Dermis blood vessel endothelial cell (primary cell): ENCODE measurements at regions not wholly inside any gene's neighbourhood (a gene's known extent, or its start where the extent isn't known, plus 50 kb on each side); places are given as distances from the start of the nearest gene placed in this dataset.

Source experiments
- DNase-seq: peaks from one replicate; pipeline ENCODE4 v3.0.0; 2010

GRCh38 chr2:425947-426346 is 138.1 kb upstream of the ALKAL2 start:
- no peak for DNase-seq

DNA sequence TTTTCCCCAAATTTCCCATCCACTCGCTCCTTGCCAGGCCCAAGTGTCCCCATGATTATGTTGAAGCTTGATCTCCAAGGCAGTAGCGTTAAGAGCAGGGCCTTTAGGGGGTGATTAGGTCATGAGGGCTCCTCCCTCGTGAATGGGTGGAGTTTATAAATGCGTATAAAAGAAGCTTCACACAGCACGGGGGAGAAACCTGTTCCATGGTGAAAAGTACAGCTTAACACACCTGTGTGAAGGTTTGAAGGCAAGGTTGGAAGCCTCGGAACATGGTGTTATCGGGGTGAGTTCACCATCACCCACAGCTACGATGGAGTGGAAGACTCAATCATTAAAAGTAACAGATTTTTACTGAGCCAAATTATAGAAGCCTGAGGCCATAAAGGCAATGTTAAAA is 137.4 kb upstream of the ALKAL2 start:
- no peak for DNase-seq

- DNase-seq = no peak
Measured at GRCh38 chr2:424306-425171, 136.6 kb upstream of the ALKAL2 start.

GRCh38 chr2:423479-423878 is 135.6 kb upstream of the ALKAL2 start:
- no peak for DNase-seq

- no peak for DNase-seq
Measured at GRCh38 chr2:422676-423435, 135.0 kb upstream of the ALKAL2 start.

DNA sequence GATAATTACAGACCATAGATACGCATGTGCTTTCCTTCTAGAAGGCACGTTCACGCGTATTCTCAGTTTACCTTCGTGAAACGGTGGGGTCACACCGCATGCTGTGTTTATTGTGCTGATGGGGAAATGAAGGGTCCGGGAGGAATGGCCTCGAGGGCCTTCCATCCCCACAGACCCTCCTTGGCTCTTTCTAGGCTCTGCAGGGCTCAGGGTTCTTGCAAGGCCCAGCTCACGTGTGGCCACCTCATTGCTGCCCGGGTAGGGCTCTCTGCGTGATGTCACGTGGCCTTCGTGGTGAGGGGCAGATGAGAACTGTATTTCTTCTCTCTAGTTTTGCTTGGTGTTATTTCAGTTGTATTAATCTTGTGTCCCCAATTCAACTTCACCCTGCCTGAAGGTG is 133.5 kb upstream of the ALKAL2 start:
- DNase-seq = no peak

GRCh38 chr2:419687-420317 is 131.9 kb upstream of the ALKAL2 start:
- no peak for DNase-seq

DNA sequence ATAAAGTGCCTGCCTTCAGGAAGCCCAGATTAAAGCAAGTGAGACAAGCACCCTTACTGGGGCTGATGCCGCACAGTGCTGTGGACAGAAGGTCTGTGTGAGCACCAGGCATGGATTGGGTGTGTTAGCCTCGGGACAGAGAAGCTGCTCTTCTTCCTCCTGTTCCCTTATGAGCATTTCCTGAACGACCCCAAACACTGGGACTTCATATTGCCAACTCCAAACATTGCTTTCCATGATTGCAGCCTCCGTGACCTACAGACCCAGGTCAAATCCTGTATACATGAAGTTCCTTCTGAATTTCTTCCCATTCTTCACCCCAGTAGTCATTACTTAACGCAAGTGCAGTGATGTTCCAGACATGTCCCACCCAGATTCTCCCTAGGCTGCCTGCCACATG is 129.8 kb upstream of the ALKAL2 start:
- DNase-seq = no peak

DNA sequence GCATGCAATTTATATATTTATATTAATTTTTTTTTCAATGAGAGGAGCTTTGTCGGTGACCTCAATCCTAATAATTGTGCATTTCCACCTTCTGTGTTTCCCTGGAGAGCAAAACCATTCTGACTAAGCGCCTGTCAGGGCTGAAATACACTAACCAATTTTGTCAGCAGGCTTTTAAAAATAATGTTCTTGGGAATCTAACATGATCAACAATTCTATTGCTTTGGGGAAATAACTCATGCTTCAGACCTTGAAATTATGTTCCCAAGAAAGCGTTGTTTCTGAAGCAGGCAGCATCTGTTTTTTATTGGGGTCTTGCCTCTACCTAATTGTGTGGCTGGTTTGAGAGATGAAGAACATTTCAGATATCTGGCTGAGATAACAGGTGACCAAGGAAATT is 129.1 kb upstream of the ALKAL2 start:
- DNase-seq = no peak

GRCh38 chr2:415986-416610 is 128.2 kb upstream of the ALKAL2 start:
- no peak for DNase-seq

DNA sequence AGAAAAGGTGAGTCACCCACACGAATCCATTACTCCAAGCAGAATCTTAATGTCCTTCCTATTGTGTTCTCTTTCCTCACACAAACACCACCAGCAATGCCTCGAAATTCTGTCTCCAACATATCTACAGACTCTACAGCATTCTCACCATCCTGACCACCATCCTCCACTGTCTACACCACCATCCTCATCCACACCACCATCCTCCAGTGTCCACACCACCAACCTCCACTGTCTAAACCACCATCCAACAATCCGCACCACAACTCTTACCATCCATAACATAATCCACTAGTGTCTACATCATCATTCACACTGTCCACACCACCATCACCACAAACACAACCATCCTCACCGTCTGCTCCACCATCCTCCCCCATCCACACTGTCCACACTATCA is 121.6 kb upstream of the ALKAL2 start:
- no peak for DNase-seq

DNA sequence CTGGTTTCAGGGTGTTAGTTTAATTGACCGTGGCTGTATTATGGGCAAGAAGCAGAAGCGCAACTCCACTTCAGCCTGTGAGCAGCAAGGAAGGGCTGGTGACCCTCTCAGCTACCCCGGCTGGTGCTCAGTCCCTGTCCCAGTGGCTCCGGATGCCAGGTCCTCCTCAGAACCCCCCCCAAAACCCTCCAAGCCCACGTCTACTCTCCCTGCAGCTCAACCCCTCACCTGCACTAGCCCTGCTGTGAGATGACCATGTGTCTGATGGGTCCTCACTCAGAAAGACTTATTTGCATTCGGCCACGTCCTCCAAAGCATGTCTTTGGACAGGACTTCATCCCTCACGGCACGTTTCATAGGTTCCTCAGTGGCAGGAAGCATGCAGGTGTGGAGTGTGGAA is 119.7 kb upstream of the ALKAL2 start:
- DNase-seq = no peak

GRCh38 chr2:406876-407275 is 119.0 kb upstream of the ALKAL2 start:
- DNase-seq = no peak

DNA sequence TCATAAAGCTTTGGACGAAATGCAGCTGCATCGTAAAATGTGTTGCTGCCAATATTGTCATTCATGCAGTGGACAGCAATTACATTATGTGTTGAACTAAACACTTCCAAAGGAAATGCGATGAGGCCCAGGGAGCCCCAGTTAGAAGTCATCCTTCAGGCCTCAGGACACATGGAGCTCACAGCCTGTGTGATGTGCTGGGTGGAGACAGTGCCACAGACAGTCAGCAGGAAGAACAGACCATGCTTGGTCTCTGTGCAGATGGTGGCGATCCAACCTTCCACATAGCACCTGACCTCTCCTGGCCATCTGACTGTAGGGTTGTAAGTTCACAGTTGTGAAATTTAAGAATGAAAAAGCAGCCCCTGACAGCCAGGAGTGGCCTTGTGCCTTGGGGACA is 118.3 kb upstream of the ALKAL2 start:
- no peak for DNase-seq

DNA sequence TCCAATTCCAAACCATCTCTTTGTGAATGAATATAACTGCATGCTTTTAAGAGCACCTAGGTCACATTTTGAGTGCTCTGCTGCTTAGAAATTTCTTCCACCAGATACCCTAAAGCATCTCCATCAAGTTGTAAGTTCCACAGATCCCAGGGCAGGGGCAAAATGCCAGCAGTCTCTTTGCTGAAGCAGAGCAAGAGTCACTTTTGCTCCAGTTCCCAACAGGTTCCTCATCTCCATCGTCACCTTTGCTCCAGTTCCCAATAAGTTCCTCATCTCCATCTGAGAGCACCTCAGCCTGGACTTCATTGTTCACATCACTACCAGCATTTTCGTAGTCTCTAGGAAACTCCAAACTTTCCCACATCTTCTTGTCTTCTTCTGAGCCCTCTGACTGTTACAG is 116.7 kb upstream of the ALKAL2 start:
- no peak for DNase-seq

GRCh38 chr2:403682-404081 is 115.8 kb upstream of the ALKAL2 start:
- DNase-seq = no peak

DNA sequence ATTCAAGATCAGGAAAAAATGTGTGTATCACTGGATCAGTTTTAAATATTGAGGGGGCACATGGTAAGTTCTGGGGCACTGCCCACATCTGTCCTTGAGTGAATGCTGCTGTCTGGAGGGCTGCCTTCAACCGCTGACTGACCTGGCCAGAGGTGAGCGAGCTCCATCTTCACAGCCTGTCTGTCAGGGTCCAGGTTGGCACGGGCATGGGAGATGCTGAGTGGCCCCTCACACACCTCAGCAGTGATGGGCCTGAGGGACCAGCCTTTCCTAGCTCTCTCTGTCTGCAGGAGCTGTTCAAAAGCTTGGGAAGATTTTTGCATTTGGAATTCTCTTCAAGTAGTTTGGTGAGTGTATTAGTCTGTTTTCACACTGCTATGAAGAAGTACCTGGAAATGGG is 114.8 kb upstream of the ALKAL2 start:
- DNase-seq = no peak

DNA sequence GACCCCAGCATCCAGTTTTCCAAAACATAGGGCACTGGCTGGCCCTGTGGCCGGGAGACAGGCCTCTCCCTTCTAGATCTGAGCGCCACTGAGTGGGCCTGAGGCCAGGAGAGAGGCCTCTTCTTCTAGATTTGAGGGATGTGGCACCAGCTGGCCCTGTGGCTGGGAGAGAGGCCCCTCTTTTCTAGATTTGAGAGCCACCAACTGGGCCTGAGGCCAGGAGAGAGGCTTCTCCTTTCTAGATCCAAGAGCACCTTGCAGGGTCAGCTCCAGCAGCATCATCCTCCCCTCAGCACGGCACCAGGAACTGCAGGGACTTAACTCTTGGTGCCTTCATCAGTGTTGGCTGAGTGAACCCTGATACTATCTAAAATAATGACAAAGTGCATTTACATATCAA is 114.3 kb upstream of the ALKAL2 start:
- DNase-seq = no peak

DNA sequence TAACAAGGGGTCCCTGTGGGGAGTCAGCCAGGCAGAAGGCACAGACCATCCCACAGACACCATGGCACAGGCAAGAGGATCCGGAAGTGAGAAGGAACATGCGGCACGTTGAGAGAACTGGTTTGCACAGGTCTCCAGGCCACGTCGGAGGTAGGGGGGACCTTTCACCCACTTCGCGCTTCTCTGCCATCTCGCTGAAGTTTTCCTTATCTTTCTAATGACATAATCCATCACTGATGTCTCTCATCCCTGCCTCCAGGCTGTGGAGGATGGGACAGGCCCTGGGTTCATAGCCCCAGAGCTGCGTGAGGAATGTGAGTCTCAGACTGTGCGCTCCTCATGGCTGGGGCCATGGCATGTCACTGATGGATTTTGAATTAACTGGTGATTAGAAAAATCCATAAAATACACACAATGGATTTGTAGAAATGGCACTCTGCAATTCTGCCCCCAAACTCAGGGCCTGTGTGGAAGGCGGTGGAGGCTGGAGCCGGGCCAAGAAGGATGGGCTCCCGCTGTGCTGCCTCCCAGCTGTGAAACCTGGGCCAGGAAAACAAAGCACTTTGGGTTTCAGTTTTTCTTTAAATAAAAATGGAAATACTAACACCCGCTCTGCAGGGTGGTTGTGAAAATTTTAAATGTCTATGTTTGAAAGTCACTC is 113.3 kb upstream of the ALKAL2 start:
- no peak for DNase-seq

DNA sequence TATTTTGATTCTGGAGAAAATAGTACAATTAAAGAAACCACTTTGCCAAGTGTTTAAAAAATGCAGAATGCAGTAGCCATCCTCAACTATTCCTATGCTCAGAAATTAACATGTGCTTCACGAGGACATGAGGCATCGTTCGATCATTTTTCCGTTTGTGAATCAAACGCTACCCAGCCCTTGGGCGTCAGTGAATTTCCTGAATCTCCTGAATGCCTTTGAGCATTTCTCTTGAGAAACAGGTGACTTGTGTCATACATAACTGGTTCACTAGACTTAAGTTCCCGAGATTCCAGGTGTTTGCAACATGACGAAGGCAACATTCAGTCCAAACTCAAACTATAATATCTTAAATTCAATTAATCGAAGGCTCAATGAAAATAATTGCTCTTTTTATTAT is 110.0 kb upstream of the ALKAL2 start:
- no peak for DNase-seq

GRCh38 chr2:397521-397920 is 109.6 kb upstream of the ALKAL2 start:
- no peak for DNase-seq

GRCh38 chr2:396903-397302 is 109.0 kb upstream of the ALKAL2 start:
- no peak for DNase-seq

DNA sequence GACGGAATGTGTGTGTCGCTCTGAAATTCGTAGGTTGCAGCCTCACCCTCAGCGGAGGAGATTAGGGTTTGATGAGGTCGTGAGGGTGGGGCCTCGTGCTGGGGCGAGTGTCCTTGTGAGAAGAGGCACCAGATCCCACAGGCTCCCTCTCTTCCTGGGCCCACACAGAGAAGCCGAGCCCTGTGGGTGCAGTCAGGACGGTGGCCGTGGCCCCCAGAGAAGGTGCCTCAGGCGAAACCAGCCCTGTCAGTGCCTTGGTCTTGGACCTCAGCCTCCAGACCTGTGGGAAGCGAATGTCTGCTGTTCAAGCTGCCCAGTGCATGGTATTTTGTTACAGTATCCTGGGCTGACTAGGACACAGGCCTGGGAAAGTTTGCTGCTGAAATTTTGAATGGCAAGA is 108.0 kb upstream of the ALKAL2 start:
- no peak for DNase-seq
